Right ventricle myocardium inferior (tissue), 1 donor: ENCODE measurements at regions not wholly inside any gene's neighbourhood (a gene's known extent, or its start where the extent isn't known, plus 50 kb on each side); places are given as distances from the start of the nearest gene placed in this dataset.

ENCODE experiments used
- ATAC-seq: fragments of 200-7000 bp; cut with Tn5 transposase; one replicate; pipeline ENCODE4 v1.9.1; 2020; ENCODE audit warnings: mild to moderate bottlenecking, moderate library complexity
- DNase-seq: peaks from one replicate; pipeline ENCODE4 v3.0.0; 2021; ENCODE audit errors: missing footprints
- intact Hi-C: fragments of 100-400 bp; cut with DNase I; formaldehyde crosslinking; loops from one replicate; pipeline ENCODE4 v1.11.0; 2022
- donor health status: DM: no; HTN: yes; CAD: no; lungs with severe emphysema.

GRCh38 chr4:4596720-4597119 is 54.9 kb upstream of the STX18 start:
- intact Hi-C loops: no loop called here
- ATAC-seq: no peak
- DNase-seq: no peak

GRCh38 chr4:4595252-4595651 is 53.4 kb upstream of the STX18 start:
- no peak for ATAC-seq
- intact Hi-C loops: no loop called here
- no peak for DNase-seq

- ATAC-seq: no peak
- intact Hi-C loops: no loop called here
- no peak for DNase-seq
Observed at GRCh38 chr4:4594285-4594920, 52.6 kb upstream of the STX18 start.

GRCh38 chr4:4593596-4594284 is 51.9 kb upstream of the STX18 start:
- no peak for ATAC-seq
- intact Hi-C loops: no loop called here

GRCh38 chr4:4592414-4592813 is 50.6 kb upstream of the STX18 start:
- ATAC-seq (no peak), DNase-seq (no peak)
- intact Hi-C loops: no loop called here

More at GRCh38 chr4:4593596-4594284, 51.9 kb upstream of the STX18 start:
- DNase-seq: no peak
